Ovary (tissue), 3 donors: ENCODE measurements at regions not wholly inside any gene's neighbourhood (a gene's known extent, or its start where the extent isn't known, plus 50 kb on each side); places are given as distances from the start of the nearest gene placed in this dataset.

Experiments
- EP300 ChIP-seq: sonication (generic); formaldehyde crosslinking; IDR thresholded peaks from one replicate; pipeline ENCODE4 v1.6.1; 2017; ENCODE audit warnings: antibody characterized with exemption
- POLR2A ChIP-seq: fragments of 450-650 bp; IDR thresholded peaks from one replicate; pipeline ENCODE4 v1.6.1; 2017; ENCODE audit warnings: antibody characterized with exemption, mild to moderate bottlenecking, moderate library complexity
- TF ChIP-seq, protein P1 (sequence below), 3 donors: fragments of 450-650 bp in 2 of 3; fragments of 200-600 bp in 1 of 3; IDR thresholded peaks; one replicate each; pipeline versions ENCODE4 v1.5.1 to v1.8.0; 2016 to 2022; ENCODE audit warnings: antibody characterized with exemption in 3 of 3, mild to moderate bottlenecking in 1 of 3
- donor health status: DM: no; HTN: no; CAD: no.

DNA sequence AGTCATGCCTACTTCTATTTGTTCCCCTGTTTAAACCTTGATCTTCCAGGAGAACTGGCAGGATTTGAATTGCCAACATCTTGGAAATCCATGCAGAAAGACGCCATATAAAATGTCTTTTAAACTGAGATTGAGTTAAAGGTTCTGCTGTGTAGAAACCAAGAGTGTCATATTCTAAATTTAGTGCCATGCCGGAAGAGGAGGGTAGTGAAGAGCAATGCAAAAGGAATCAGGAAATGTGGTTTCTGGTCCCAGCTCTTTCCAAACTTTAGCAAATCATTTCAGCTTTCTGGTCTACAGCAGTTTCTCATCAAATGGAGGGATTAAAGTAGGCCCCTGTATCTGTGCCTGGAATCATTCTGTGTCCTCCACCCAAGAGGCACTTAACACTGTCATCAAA, 85.7 kb downstream of the BTG1 start:
- TF ChIP-seq POLR2A (no peak), EP300 (no peak)
- TF ChIP-seq, protein P1, sequence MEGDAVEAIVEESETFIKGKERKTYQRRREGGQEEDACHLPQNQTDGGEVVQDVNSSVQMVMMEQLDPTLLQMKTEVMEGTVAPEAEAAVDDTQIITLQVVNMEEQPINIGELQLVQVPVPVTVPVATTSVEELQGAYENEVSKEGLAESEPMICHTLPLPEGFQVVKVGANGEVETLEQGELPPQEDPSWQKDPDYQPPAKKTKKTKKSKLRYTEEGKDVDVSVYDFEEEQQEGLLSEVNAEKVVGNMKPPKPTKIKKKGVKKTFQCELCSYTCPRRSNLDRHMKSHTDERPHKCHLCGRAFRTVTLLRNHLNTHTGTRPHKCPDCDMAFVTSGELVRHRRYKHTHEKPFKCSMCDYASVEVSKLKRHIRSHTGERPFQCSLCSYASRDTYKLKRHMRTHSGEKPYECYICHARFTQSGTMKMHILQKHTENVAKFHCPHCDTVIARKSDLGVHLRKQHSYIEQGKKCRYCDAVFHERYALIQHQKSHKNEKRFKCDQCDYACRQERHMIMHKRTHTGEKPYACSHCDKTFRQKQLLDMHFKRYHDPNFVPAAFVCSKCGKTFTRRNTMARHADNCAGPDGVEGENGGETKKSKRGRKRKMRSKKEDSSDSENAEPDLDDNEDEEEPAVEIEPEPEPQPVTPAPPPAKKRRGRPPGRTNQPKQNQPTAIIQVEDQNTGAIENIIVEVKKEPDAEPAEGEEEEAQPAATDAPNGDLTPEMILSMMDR (IDR thresholded peaks at IDR 0.05): no peak
